ENCODE measurements at regions not wholly inside any gene's neighbourhood (a gene's known extent, or its start where the extent isn't known, plus 50 kb on each side); places are given as distances from the start of the nearest gene placed in this dataset.

GRCh38 chr17:83177611-83178532 is 98.5 kb downstream of the METRNL start:
- intact Hi-C loops (cut with micrococcal nuclease) = no loop called here
- POLR2A ChIA-PET = no interaction called here
- no peak overlapping the region for H3K27ac Mint-ChIP-seq
- ATAC-seq (ENCODE audit: low read depth) = no peak
- peaks cover 18% of the 10 kb centered on the region for H3K4me1 Mint-ChIP-seq
- no peak for TF ChIP-seq CTCF (IDR thresholded peaks at IDR 0.05)
- CTCF ChIA-PET = no interaction called here
- H3K4me3 Mint-ChIP-seq = no peak overlapping the region
- DNase-seq = no peak
- no peaks in the 10 kb centered on the region for H3K27me3 Mint-ChIP-seq
- no peaks in the 10 kb centered on the region for H3K36me3 Mint-ChIP-seq (ENCODE audit: low read depth)
- H3K9me3 Mint-ChIP-seq = no peaks in the 10 kb centered on the region

- no peak overlapping the region for H3K4me3 Mint-ChIP-seq
- ChIA-PET CTCF (no interaction called here), POLR2A (no interaction called here)
- no peak overlapping the region for H3K27ac Mint-ChIP-seq
- H3K9me3 Mint-ChIP-seq = no peaks in the 10 kb centered on the region
- ATAC-seq (ENCODE audit: low read depth) (no peak), DNase-seq (no peak)
- intact Hi-C loops (cut with micrococcal nuclease) = no loop called here
- H3K27me3 Mint-ChIP-seq = no peaks in the 10 kb centered on the region
- no peaks in the 10 kb centered on the region for H3K36me3 Mint-ChIP-seq (ENCODE audit: low read depth)
- peaks cover 18% of the 10 kb centered on the region for H3K4me1 Mint-ChIP-seq
- no peak for TF ChIP-seq CTCF (IDR thresholded peaks at IDR 0.05)
These were observed 99.3 kb downstream of the METRNL start for GRCh38 chr17:83178533-83179304.

GRCh38 chr17:83179374-83179773 is 100.0 kb downstream of the METRNL start:
- Mint-ChIP-seq H3K4me1 (peaks cover 13% of the 10 kb centered on the region), H3K27ac (no peak overlapping the region), H3K9me3 (no peaks in the 10 kb centered on the region), H3K36me3 (ENCODE audit: low read depth) (no peaks in the 10 kb centered on the region), H3K4me3 (no peak overlapping the region), H3K27me3 (no peaks in the 10 kb centered on the region)
- POLR2A ChIA-PET = no interaction called here
- CTCF ChIA-PET = no interaction called here
- ATAC-seq (ENCODE audit: low read depth) (no peak), DNase-seq (no peak)
- no peak for TF ChIP-seq CTCF (IDR thresholded peaks at IDR 0.05)
- intact Hi-C loops (cut with micrococcal nuclease) = no loop called here

- ATAC-seq (ENCODE audit: low read depth) (no peak), DNase-seq (no peak)
- Mint-ChIP-seq H3K9me3 (no peaks in the 10 kb centered on the region), H3K4me1 (peaks cover 9% of the 10 kb centered on the region), H3K27ac (no peak overlapping the region), H3K27me3 (peaks cover 2% of the 10 kb centered on the region), H3K4me3 (no peak overlapping the region), H3K36me3 (ENCODE audit: low read depth) (no peaks in the 10 kb centered on the region)
- intact Hi-C loops (cut with micrococcal nuclease) = no loop called here
- TF ChIP-seq CTCF (IDR thresholded peaks at IDR 0.05) = no peak
- ChIA-PET POLR2A (no interaction called here), CTCF (no interaction called here)
These were observed 100.4 kb downstream of the METRNL start for GRCh38 chr17:83179811-83180210.

- no peak overlapping the region for H3K4me3 Mint-ChIP-seq
- peaks cover 3% of the 10 kb centered on the region for H3K4me1 Mint-ChIP-seq
- POLR2A ChIA-PET = no interaction called here
- H3K9me3 Mint-ChIP-seq = no peaks in the 10 kb centered on the region
- CTCF ChIA-PET = no interaction called here
- intact Hi-C loops (cut with micrococcal nuclease) = no loop called here
- no peak for TF ChIP-seq CTCF (IDR thresholded peaks at IDR 0.05)
- peaks cover 2% of the 10 kb centered on the region for H3K27me3 Mint-ChIP-seq
- no peak overlapping the region for H3K27ac Mint-ChIP-seq
- no peak for ATAC-seq (ENCODE audit: low read depth)
- H3K36me3 Mint-ChIP-seq (ENCODE audit: low read depth) = no peaks in the 10 kb centered on the region
- no peak for DNase-seq
These were observed 101.0 kb downstream of the METRNL start for GRCh38 chr17:83180264-83180995.
